ENCODE measurements at regions not wholly inside any gene's neighbourhood (a gene's known extent, or its start where the extent isn't known, plus 50 kb on each side); places are given as distances from the start of the nearest gene placed in this dataset.

- Histone ChIP-seq H2AFZ (ENCODE audit: low read depth, low read length, severe bottlenecking) (no peak overlapping the region), H3K27me3 (ENCODE audit: low read length) (no peaks in the 10 kb centered on the region), H3K27ac (ENCODE audit: low read depth, low read length) (no peak overlapping the region), H3K4me2 (ENCODE audit: low read depth, low read length, poor library complexity, severe bottlenecking) (no peak overlapping the region), H3K4me3 (ENCODE audit: insufficient read depth, low read length, poor library complexity, severe bottlenecking) (no peak overlapping the region), H3K79me2 (ENCODE audit: insufficient read depth, low read length) (no peaks in the 10 kb centered on the region), H3K9me3 (ENCODE audit: insufficient read depth, low read length) (no peaks in the 10 kb centered on the region), H3K36me3 (ENCODE audit: low read length) (no peaks in the 10 kb centered on the region), H3F3A (ENCODE audit: insufficient read depth) (no peaks in the 10 kb centered on the region), H3K9me2 (replicated peaks; ENCODE audit: insufficient read depth, low read length) (no peaks in the 10 kb centered on the region), H4K20me1 (ENCODE audit: low read depth, low read length) (no peaks in the 10 kb centered on the region), H3K9ac (ENCODE audit: low read length) (no peak overlapping the region)
- TF ChIP-seq CTCF (IDR thresholded peaks at IDR 0.05; ENCODE audit: insufficient read depth, low read length, poor library complexity, severe bottlenecking), result no peak
- no peak for TF ChIP-seq EZH2phosphoT487 (conservative IDR thresholded peaks at IDR 0.05; ENCODE audit: low read length)
These were observed 163.9 kb upstream of the GBE1 start for GRCh38 chr3:81925385-81925784.

DNA sequence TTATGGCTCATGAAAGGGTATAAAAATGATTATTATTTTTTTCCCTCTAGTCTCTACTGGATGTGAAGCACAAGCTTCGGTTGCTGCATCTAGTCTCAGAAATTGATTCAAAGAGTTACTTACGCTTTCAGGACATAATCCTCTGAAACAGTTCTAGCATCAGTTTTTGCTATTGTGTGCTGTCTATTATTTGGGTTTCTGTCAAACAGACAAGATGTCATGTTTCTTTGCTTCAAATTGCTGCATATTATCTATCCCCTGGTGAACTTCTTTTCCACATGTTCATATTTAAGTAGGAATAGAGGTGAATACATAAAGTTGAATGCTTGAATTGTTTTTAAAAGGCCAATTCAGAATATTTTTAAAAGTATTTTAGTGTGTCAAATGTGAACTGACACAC, 161.6 kb upstream of the GBE1 start:
- H2AFZ ChIP-seq (ENCODE audit: low read depth, low read length, severe bottlenecking), result no peak overlapping the region

DNA sequence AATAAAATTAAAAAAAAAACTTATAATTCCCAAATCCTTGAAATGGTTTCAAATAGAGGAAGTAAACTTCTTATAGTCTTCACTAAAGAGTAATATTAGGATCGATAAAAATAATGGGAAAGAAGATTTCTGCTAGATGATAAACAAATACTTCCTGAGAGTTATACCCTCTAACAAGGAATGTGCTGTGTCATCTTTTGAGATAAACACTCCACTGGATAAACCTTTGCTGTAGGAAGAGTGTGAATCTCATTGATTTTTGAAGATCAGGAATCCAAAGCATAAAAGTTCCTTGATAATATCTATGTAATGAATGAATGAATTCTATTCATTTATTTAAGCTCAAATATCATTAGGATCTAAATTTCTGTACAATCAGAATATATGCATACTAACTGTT, 161.0 kb upstream of the GBE1 start:
- Histone ChIP-seq H3F3A (ENCODE audit: insufficient read depth) (no peaks in the 10 kb centered on the region), H3K27me3 (ENCODE audit: low read length) (no peaks in the 10 kb centered on the region), H3K9me3 (ENCODE audit: insufficient read depth, low read length) (no peaks in the 10 kb centered on the region), H2AFZ (ENCODE audit: low read depth, low read length, severe bottlenecking) (no peak overlapping the region), H3K27ac (ENCODE audit: low read depth, low read length) (no peak overlapping the region), H3K36me3 (ENCODE audit: low read length) (no peaks in the 10 kb centered on the region), H3K9me2 (replicated peaks; ENCODE audit: insufficient read depth, low read length) (no peaks in the 10 kb centered on the region), H3K4me3 (ENCODE audit: insufficient read depth, low read length, poor library complexity, severe bottlenecking) (no peak overlapping the region), H3K4me2 (ENCODE audit: low read depth, low read length, poor library complexity, severe bottlenecking) (no peak overlapping the region), H3K79me2 (ENCODE audit: insufficient read depth, low read length) (no peaks in the 10 kb centered on the region), H3K9ac (ENCODE audit: low read length) (no peak overlapping the region), H4K20me1 (ENCODE audit: low read depth, low read length) (no peaks in the 10 kb centered on the region)
- TF ChIP-seq CTCF (IDR thresholded peaks at IDR 0.05; ENCODE audit: insufficient read depth, low read length, poor library complexity, severe bottlenecking), result no peak
- TF ChIP-seq EZH2phosphoT487 (conservative IDR thresholded peaks at IDR 0.05; ENCODE audit: low read length), result no peak

More for the DNA sequence above, 161.6 kb upstream of the GBE1 start:
- Histone ChIP-seq H3K27me3 (ENCODE audit: low read length) (no peaks in the 10 kb centered on the region), H3K9me3 (ENCODE audit: insufficient read depth, low read length) (no peaks in the 10 kb centered on the region), H3K79me2 (ENCODE audit: insufficient read depth, low read length) (no peaks in the 10 kb centered on the region), H3K9ac (ENCODE audit: low read length) (no peak overlapping the region), H3K4me3 (ENCODE audit: insufficient read depth, low read length, poor library complexity, severe bottlenecking) (no peak overlapping the region), H3K36me3 (ENCODE audit: low read length) (no peaks in the 10 kb centered on the region), H3K4me2 (ENCODE audit: low read depth, low read length, poor library complexity, severe bottlenecking) (no peak overlapping the region), H3K9me2 (replicated peaks; ENCODE audit: insufficient read depth, low read length) (no peaks in the 10 kb centered on the region), H3F3A (ENCODE audit: insufficient read depth) (no peaks in the 10 kb centered on the region), H4K20me1 (ENCODE audit: low read depth, low read length) (no peaks in the 10 kb centered on the region), H3K27ac (ENCODE audit: low read depth, low read length) (no peak overlapping the region)
- TF ChIP-seq CTCF (IDR thresholded peaks at IDR 0.05; ENCODE audit: insufficient read depth, low read length, poor library complexity, severe bottlenecking) (no peak), EZH2phosphoT487 (conservative IDR thresholded peaks at IDR 0.05; ENCODE audit: low read length) (no peak)

All from SU-DHL-6 (cell line).